Activated T-cell treated with anti-CD3 and anti-CD28 coated beads, Interleukin-2, amount 50 U/mL, for 4 hours (primary cell): ENCODE measurements at regions not wholly inside any gene's neighbourhood (a gene's known extent, or its start where the extent isn't known, plus 50 kb on each side); places are given as distances from the start of the nearest gene placed in this dataset.
"Not testable (repeated sequence)": the region's sequence is repeated elsewhere in the genome, so short reads cannot be mapped to it uniquely, and the experiment has no call there.

ENCODE experiments used
- ATAC-seq, 2 donors: fragments of 200-7000 bp; cut with Tn5 transposase; one replicate each; pipeline ENCODE4 v1.10.0; 2021
- DNase-seq: peaks from one replicate; pipeline ENCODE4 v3.0.0-alpha.2; 2020
- H3K27me3 Mint-ChIP-seq: one replicate; pipeline ENCODE4 v1.8.0; 2021; ENCODE audit warnings: low read depth, mixed read lengths
- H3K36me3 Mint-ChIP-seq: one replicate; pipeline ENCODE4 v1.8.0; 2022; ENCODE audit warnings: mixed read lengths; ENCODE audit not compliant: insufficient read depth
- H3K4me1 Mint-ChIP-seq: one replicate; pipeline ENCODE4 v1.8.0; 2021; ENCODE audit warnings: low read depth, mixed read lengths
- H3K4me3 Mint-ChIP-seq: one replicate; pipeline ENCODE4 v1.8.0; 2021; ENCODE audit warnings: mild to moderate bottlenecking, moderate library complexity, mixed read lengths
- H3K9me3 Mint-ChIP-seq: one replicate; pipeline ENCODE4 v1.8.0; 2021; ENCODE audit warnings: mixed read lengths

DNA sequence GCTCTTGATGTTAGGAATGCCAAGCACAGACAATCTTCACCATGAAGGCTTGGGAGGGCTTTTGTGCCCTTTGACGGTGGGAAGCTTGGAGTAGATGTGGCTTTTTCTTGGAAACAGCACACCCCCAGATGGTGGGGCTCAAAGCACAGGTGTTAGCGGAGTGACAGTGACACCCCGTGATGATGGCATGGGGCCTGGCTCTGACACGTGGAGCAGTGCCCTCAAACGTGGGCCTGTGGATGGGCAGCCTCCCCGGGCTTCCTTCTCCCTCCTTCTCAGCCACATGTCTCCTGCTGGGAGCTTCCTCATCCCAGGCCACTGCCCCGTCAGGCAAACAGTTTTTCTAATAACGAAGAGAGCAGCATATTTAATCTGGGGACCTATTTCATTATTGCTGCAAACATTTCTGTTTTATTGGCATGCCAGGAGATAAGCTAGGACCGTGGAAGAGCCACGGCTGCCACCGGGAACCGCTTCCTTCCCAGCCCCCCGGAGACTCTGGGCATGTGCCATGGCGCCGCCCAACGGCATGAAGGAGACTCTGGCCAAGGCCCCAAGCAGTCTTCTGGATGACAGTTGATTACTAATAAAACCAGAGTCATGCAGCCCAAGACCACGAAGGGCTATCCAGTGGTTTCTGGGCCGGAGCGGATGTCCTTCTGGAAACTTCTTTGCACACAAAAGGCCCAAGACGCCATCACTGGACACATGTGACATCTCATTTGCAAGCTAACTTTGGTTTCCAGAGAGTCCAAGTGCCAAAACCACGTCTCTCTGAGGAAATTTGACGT is 280.3 kb upstream of the FOXF1 start:
- Mint-ChIP-seq H3K4me3 (no peak overlapping the region), H3K4me1 (no peaks in the 10 kb centered on the region), H3K27me3 (peaks cover 26% of the 10 kb centered on the region), H3K36me3 (no peaks in the 10 kb centered on the region), H3K9me3 (peaks cover 3% of the 10 kb centered on the region)
- no peak for ATAC-seq
- DNase-seq = no peak

DNA sequence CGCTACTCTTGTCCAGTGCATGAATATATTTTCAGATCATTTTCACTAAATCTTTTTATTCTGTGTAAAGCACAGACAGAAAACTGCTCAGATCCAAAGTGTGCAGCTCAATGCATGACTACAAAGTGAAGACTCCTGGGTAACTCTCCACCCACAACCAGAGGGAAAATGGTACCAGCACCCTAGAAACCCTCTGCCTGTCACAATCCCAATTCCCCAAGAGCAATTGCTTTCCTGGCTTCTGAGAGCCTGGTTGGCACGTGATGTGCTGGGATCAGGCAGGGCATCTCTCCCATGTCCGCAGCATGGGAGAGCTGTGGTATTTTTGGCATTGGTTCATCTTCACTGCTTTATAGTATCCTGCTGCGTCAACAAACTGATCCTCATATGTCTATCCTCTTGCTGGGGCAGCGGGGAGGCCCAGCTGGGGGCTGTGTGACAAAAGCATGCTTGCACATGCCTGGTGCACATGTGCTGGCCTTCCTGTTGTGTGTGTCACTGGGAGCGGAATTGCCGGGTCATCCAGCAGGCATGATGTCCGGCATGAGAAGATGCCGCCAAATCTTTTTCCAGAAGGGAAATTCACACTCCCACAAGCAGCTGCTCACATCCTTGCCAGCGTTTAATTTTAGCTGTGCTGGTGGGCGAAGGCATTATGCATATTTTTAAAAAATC is 278.9 kb upstream of the FOXF1 start:
- Mint-ChIP-seq H3K9me3 (peaks cover 3% of the 10 kb centered on the region), H3K4me1 (no peaks in the 10 kb centered on the region), H3K4me3 (no peak overlapping the region), H3K27me3 (peaks cover 26% of the 10 kb centered on the region), H3K36me3 (no peaks in the 10 kb centered on the region)
- ATAC-seq (no peak), DNase-seq (no peak)

DNA sequence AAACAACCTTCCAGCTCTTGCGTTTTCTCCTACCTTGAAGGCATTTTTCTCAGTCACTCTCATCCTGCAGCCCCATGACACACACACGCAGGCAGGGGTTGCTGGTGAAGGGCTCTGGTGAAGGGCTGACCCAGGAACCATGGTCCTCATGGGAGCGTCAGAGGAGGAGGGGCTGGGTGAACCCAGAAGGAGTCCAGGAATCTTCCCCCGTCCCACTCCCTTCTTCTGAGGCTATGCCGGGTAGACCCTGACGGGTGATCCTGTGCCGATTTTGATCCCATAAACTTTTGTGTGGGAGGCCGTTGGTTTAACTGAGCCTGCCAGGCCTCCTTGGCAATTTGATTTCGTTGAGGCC is 278.4 kb upstream of the FOXF1 start:
- ATAC-seq (no peak), DNase-seq (no peak)
- Mint-ChIP-seq H3K4me1 (no peaks in the 10 kb centered on the region), H3K27me3 (peaks cover 26% of the 10 kb centered on the region), H3K9me3 (peaks cover 3% of the 10 kb centered on the region), H3K4me3 (no peak overlapping the region), H3K36me3 (no peaks in the 10 kb centered on the region)

DNA sequence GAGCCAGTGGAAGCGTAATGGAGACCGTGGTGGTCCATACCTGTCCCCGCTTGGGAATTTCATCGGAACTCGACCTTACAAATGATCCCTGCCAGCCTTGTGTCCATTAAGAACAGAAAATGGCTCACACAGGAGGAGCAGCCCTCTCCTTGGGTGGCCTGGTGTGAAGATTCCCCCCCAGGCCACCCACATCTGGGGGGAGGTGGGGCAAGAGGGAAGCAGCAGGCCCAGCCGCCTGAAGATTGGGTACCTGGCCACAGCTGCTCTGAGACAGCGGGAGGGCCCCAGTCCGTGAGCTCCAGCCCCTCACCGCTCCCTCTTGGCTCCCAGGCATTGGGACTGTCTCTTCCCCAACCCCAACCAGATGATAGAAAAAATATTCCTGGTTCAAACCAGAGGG is 277.8 kb upstream of the FOXF1 start:
- Mint-ChIP-seq H3K4me1 (no peaks in the 10 kb centered on the region), H3K9me3 (peaks cover 3% of the 10 kb centered on the region), H3K27me3 (peaks cover 25% of the 10 kb centered on the region), H3K4me3 (no peak overlapping the region), H3K36me3 (no peaks in the 10 kb centered on the region)
- ATAC-seq = no peak
- DNase-seq = no peak

DNA sequence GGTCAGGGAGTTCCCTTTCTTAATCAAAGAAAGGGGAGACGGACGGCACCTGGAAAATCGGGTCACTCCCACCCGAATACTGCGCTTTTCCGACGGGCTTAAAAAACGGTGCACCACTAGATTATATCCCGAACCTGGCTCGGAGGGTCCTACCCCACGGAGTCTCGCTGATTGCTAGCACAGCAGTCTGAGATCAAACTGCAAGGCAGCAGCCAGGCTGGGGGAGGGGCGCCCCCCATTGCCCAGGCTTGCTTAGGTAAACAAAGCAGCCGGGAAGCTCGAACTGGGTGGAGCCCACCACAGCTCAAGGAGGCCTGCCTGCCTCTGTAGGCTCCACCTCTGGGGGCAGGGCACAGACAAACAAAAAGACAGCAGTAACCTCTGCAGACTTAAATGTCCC is 276.8 kb upstream of the FOXF1 start:
- not testable (repeated sequence) for ATAC-seq, H3K36me3 Mint-ChIP-seq, H3K9me3 Mint-ChIP-seq, DNase-seq, H3K4me3 Mint-ChIP-seq, H3K4me1 Mint-ChIP-seq
- H3K27me3 Mint-ChIP-seq = peaks cover 17% of the 10 kb centered on the region

DNA sequence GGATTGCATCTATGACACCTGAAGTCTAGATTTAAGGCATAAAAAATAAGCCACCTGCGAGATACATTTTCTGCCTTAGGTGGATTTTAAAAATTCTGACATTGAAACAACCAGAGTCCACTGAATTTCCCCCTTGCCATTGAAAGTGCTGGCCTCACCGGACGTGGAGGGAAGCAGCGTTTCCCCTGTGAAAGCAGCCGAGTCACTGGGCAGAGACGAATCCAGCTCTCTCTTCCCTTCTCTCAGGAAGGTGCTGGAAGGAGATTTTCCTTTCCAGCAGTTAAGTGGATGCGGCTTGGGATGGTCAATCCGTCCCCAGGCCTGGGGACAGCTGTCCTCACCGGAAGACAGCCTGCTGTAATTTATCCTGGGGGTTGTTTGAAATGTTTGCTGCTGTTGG is 270.9 kb upstream of the FOXF1 start:
- H3K4me3 Mint-ChIP-seq = no peak overlapping the region
- H3K27me3 Mint-ChIP-seq = peaks cover 29% of the 10 kb centered on the region
- no peak for ATAC-seq
- H3K9me3 Mint-ChIP-seq = no peaks in the 10 kb centered on the region
- H3K4me1 Mint-ChIP-seq = no peaks in the 10 kb centered on the region
- no peak for DNase-seq
- no peaks in the 10 kb centered on the region for H3K36me3 Mint-ChIP-seq

DNA sequence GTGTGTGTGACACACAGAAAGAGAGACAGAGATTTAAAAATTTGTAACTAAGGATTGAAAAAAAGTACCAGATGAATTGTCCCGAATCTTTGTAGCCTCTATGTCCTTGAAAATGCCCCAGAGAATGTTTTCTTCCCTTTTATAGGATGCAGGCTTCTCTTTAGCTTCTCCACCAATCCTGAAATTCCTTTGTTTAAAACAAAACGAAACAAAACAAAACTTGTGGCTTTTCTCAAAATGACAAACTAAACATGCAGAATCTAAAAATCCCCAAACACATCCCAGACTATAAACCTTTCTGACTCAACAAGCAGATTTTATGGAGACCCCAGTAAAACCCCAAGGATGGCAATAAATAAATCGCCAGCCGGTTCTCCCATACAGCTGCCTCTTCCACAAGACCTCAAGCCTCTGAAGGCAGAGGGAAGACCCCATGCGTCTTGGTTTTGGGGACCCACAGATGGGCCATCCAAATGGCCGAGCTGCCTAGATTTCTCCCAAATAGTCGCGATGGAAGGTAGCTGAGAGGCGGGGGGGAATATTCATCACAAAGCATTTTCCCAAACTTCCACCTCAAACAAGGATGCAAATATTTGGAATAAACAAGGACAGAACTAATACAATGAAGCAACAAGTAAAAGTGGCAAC is 269.5 kb upstream of the FOXF1 start:
- Mint-ChIP-seq H3K4me3 (no peak overlapping the region), H3K27me3 (peaks cover 35% of the 10 kb centered on the region), H3K9me3 (no peaks in the 10 kb centered on the region), H3K4me1 (no peaks in the 10 kb centered on the region), H3K36me3 (no peaks in the 10 kb centered on the region)
- DNase-seq (no peak), ATAC-seq (no peak)

DNA sequence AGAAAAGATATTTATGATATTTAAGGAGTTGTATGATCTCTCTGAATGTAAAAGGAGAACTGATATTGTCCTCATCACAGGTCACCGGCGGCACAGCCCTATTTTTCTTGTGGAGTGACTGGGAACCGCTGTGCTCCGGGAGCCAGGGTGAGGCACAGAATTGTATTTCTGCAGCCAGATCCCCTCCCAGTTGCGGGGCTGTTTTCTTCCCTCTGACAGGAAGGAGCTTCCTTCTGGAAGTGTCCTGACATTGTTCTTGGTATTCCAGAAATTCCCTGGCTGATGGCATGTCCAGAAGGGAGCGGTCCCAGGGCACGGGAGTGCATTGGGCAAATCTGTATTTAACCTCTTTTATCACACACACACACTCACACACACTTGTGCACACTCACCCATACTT is 268.6 kb upstream of the FOXF1 start:
- Mint-ChIP-seq H3K4me3 (no peak overlapping the region), H3K9me3 (no peaks in the 10 kb centered on the region), H3K4me1 (no peaks in the 10 kb centered on the region), H3K36me3 (no peaks in the 10 kb centered on the region), H3K27me3 (peaks cover 35% of the 10 kb centered on the region)
- no peak for DNase-seq
- no peak for ATAC-seq

DNA sequence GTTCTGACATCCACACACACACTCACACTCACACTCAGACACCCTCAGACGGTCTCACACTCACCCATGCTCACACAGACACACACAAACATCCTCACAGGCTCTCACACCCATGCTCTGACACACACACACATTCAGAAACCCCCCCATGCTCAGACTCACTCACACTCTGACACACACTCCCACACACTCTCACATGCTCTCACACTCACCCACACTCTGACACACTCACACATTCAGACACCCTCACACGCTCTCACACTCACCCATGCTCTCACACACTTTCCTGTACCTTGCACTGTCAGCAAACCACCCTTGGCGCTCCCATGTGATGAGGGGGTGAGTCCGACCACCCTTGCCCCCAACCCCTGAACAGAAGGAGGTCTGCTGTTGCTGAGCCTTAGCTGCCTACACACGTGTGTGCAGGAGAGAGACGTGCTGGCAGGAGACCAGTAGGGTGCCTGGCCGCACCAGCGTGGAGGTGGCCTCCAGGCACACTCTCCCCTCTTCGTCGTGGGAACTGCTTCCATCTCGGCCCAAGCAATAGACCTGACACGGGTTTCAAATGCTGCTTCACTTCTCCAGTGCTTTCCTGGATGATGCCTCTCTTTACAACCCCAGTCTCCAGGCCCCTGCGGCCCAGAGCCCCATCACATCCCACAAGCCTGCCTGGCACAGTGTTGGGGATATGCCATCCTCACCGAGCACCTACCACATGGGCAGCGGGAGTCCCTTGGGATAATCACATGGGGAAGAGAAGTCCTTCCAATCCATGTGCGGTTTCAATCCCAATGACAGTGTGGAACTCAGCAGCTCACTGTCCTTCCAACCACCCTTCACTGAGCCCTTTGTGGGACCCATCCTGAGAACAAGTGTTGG is 267.8 kb upstream of the FOXF1 start:
- Mint-ChIP-seq H3K4me1 (no peaks in the 10 kb centered on the region), H3K36me3 (no peaks in the 10 kb centered on the region), H3K9me3 (no peaks in the 10 kb centered on the region), H3K4me3 (no peak overlapping the region), H3K27me3 (peaks cover 35% of the 10 kb centered on the region)
- ATAC-seq (no peak), DNase-seq (no peak)

DNA sequence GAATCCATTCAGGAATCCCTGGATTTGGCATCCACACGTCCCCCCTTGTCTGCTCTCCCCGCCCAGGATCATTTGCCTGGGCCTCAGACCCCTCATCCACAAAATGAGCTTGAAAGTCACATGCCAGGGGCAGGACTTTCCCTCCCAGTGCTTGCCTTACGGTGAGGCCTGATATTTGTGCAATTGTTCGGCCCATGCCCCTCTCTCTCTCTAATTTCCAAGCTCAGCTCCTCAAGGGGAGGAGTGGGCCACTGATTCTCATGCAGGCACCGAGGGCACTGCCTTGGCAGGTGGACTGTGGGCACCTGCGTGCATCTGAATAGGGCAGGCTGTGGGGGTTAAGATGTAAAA is 267.2 kb upstream of the FOXF1 start:
- no peaks in the 10 kb centered on the region for H3K36me3 Mint-ChIP-seq
- no peaks in the 10 kb centered on the region for H3K9me3 Mint-ChIP-seq
- DNase-seq = no peak
- no peak for ATAC-seq
- no peak overlapping the region for H3K4me3 Mint-ChIP-seq
- no peaks in the 10 kb centered on the region for H3K4me1 Mint-ChIP-seq
- peaks cover 35% of the 10 kb centered on the region for H3K27me3 Mint-ChIP-seq

DNA sequence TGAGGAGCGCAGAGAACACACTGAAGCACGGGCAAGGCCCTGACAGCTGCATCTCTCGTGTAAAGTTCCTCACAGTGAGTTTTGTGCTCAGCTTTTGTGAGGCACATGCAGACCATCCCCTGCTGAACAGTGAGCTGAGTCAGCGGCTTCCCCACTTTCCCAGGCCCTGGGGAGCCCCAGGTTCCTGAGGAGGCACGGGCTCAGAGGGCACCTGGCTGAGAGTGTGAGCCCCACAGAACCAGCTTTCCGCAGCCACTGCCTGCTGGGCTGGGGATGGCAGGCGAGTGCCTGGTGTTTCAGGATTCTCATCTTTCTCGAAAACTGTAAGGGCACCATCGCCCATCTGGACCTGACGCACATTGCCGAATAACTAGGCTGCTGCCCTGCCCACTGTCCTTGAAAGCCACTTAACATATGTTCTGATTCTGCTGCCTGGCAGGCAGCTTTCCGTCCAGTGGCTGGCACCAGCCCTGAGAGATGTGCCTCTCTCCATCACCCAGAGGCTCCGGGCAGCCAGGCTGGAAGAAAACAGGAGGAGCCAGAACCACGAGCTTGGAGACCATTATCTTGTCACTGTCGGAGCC is 266.7 kb upstream of the FOXF1 start:
- H3K4me3 Mint-ChIP-seq = no peak overlapping the region
- no peak for DNase-seq
- no peaks in the 10 kb centered on the region for H3K9me3 Mint-ChIP-seq
- H3K27me3 Mint-ChIP-seq = peaks cover 36% of the 10 kb centered on the region
- no peaks in the 10 kb centered on the region for H3K4me1 Mint-ChIP-seq
- no peaks in the 10 kb centered on the region for H3K36me3 Mint-ChIP-seq
- no peak for ATAC-seq

DNA sequence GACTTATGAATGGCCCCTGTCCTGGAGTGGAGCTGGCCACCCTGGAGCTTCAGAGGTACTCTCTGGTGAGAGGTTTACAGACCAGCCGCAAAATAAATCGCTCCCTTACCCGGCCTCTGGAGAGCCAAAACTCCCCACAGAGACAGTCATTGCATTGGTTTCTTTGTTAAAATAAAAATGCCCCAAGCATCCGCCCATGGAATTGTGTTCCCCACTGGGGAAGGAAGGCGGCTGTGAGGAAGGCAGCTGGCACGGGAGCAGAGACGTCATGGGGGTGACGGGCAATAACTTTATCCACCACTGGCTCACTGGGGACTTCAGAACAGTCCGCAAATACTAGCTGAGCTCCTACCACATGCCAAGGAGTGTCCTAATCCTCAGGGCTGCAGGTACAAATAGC is 266.2 kb upstream of the FOXF1 start:
- Mint-ChIP-seq H3K9me3 (peaks cover under 1% of the 10 kb centered on the region), H3K36me3 (no peaks in the 10 kb centered on the region), H3K27me3 (peaks cover 37% of the 10 kb centered on the region), H3K4me3 (no peak overlapping the region), H3K4me1 (no peaks in the 10 kb centered on the region)
- DNase-seq = no peak
- ATAC-seq = no peak

DNA sequence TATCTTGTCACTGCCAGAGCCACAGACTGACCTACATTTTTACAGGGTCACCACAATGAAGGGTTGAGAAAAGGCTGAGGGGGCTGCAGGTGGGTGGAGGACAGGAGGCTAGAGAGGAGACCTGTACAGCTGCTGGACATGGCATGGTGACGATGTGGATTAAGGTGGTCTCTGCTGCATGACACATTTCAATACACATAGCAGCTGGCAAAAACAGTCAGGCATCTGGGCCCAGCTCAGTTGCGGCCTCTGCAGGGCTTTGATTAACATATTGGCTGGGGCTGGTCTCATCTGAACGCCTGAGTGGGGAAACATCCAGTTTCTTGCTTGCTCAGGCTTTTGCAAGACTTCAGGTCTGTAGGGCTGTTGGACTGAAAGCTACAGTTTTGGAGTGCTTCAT is 265.4 kb upstream of the FOXF1 start:
- Mint-ChIP-seq H3K36me3 (no peaks in the 10 kb centered on the region), H3K4me1 (no peaks in the 10 kb centered on the region), H3K27me3 (peaks cover 35% of the 10 kb centered on the region), H3K4me3 (no peak overlapping the region), H3K9me3 (peaks cover 3% of the 10 kb centered on the region)
- ATAC-seq (no peak), DNase-seq (no peak)

DNA sequence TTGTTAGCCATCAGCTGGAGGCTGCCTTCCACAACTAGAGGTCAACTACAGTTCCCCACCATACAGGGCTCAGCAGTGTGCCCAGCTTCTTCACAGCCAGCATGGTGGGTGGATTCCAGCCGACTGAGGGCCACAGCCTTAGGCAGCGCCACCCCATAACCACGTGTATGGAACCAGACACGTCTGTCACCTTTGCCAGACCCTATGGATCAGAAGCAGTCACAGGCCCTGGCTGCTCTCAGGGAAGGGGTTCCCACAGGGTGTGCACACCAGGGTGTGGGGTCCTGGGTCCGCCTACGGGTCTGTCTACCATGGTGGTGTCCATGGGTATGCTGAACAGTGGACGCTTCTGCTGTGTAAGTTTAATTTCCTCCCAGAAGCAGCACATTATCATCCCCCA is 265.0 kb upstream of the FOXF1 start:
- no peak overlapping the region for H3K4me3 Mint-ChIP-seq
- H3K4me1 Mint-ChIP-seq = no peaks in the 10 kb centered on the region
- DNase-seq = no peak
- peaks cover 35% of the 10 kb centered on the region for H3K27me3 Mint-ChIP-seq
- no peaks in the 10 kb centered on the region for H3K36me3 Mint-ChIP-seq
- H3K9me3 Mint-ChIP-seq = peaks cover 3% of the 10 kb centered on the region
- ATAC-seq = no peak
